Adrenal gland (tissue), 9 donors: ENCODE measurements at regions not wholly inside any gene's neighbourhood (a gene's known extent, or its start where the extent isn't known, plus 50 kb on each side); places are given as distances from the start of the nearest gene placed in this dataset.

ENCODE experiments used
- DNase-seq, 7 donors: peaks; one replicate each; pipeline ENCODE4 v3.0.0-alpha.2; 2019 to 2020
- H3K27ac ChIP-seq, 5 donors: fragments of 200-600 bp; sonication (generic) in 4 of 5; 1 replicate in 3 of 5; 2 replicates in 2 of 5; pipeline versions ENCODE4 v1.5.1 to v1.8.0; 2016 to 2020; ENCODE audit warnings: mild to moderate bottlenecking in 1 of 5
- H3K27me3 ChIP-seq: fragments of 200-600 bp; 2 replicates; pipeline ENCODE4 v1.8.0; 2021
- H3K36me3 ChIP-seq, 2 donors: fragments of 200-600 bp; replicated peaks in 1 of 2; 1 replicate in 1 of 2; 2 replicates in 1 of 2; pipeline versions ENCODE4 v1.5.1 to v1.8.0; 2018 to 2022
- H3K4me1 ChIP-seq, 2 donors: fragments of 200-600 bp; replicated peaks in 1 of 2; 1 replicate in 1 of 2; 2 replicates in 1 of 2; pipeline versions ENCODE4 v1.5.1 to v1.8.0; 2018 to 2021
- H3K4me3 ChIP-seq, 4 donors: fragments of 200-600 bp; sonication (generic) in 3 of 4; one replicate each; pipeline ENCODE4 v1.5.1; 2016 to 2018
- H3K9me3 ChIP-seq, 3 donors: fragments of 200-600 bp; sonication (generic) in 1 of 3; replicated peaks in 1 of 3; 1 replicate in 2 of 3; 2 replicates in 1 of 3; pipeline versions ENCODE4 v1.5.1 to v1.8.0; 2016 to 2021
- POLR2A ChIP-seq, 2 donors: fragments of 450-650 bp; IDR thresholded peaks; one replicate each; pipeline ENCODE4 v1.6.1; 2017; ENCODE audit warnings: antibody characterized with exemption in 2 of 2, mild to moderate bottlenecking in 2 of 2, moderate library complexity in 1 of 2
- whole genome bisulfite sequencing, 4 donors: extraction: QIAGEN DNeasy Blood & Tissue Kit in 2 of 4; methylation state at CpG; one replicate each; pipeline versions ENCODE4 v1.1.5 to v1.1.7; 2013 to 2017; 5-methylcytosine and 5-hydroxymethylcytosine counted together
- intact Hi-C, 2 donors: fragments of 100-400 bp; cut with DNase I; formaldehyde crosslinking; loops; one replicate each; pipeline versions ENCODE4 v1.14.1 to v1.15.0; 2022 to 2023
- TF ChIP-seq, protein P1 (sequence below), 6 experiments: fragments of 450-650 bp in 4 of 6; fragments of 200-600 bp in 2 of 6; sonication (generic) in 1 of 6; IDR thresholded peaks; 1 replicate in 5 of 6; 2 replicates in 1 of 6; pipeline versions ENCODE4 v1.5.1 to v1.8.0; 2016 to 2021; ENCODE audit warnings: antibody characterized with exemption in 6 of 6, mild to moderate bottlenecking in 2 of 6, moderate library complexity in 1 of 6
- donor health status: healthy with polysubstance abuse.
- donor health status: Bipolar disorder and iron deficiency.
- donor health status: DM: yes; HTN: yes; CAD: no.
- donor health status: DM: no; HTN: no; CAD: no.
- donor health status: DM: no; HTN: no; CAD: no.

DNA sequence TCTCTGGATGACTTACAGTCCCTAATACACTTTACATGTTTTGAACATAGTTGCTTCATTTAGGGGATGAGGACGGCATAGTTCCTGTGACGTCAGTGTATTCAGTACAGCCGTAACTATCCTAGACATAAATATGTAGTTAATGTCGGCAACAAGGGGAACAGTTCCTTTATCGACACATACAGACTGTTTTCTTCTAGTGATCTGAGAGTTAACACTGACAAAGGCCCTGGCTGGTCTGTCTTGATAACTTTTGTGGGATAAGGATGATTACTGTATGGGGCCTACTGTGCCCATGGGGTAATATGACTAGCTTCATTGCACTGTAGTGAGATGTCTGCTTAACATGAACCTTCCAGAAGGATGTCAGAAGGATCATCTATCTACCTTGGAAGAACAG is 131.2 kb downstream of the ZNF518B start:
- no peaks in the 10 kb centered on the region for H3K4me1 ChIP-seq
- no peaks in the 10 kb centered on the region for H3K27me3 ChIP-seq
- intact Hi-C loops: no loop called here
- H3K4me3 ChIP-seq: no peak overlapping the region
- TF ChIP-seq, protein P1, sequence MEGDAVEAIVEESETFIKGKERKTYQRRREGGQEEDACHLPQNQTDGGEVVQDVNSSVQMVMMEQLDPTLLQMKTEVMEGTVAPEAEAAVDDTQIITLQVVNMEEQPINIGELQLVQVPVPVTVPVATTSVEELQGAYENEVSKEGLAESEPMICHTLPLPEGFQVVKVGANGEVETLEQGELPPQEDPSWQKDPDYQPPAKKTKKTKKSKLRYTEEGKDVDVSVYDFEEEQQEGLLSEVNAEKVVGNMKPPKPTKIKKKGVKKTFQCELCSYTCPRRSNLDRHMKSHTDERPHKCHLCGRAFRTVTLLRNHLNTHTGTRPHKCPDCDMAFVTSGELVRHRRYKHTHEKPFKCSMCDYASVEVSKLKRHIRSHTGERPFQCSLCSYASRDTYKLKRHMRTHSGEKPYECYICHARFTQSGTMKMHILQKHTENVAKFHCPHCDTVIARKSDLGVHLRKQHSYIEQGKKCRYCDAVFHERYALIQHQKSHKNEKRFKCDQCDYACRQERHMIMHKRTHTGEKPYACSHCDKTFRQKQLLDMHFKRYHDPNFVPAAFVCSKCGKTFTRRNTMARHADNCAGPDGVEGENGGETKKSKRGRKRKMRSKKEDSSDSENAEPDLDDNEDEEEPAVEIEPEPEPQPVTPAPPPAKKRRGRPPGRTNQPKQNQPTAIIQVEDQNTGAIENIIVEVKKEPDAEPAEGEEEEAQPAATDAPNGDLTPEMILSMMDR (IDR thresholded peaks at IDR 0.05): no peak
- TF ChIP-seq POLR2A (IDR thresholded peaks at IDR 0.05): no peak
- no peak overlapping the region for H3K27ac ChIP-seq
- 75 to 93% (median 81%) methylated on average over 5 of the region's 5 CpGs for WGBS, 4 donors
- no peaks in the 10 kb centered on the region for H3K9me3 ChIP-seq
- no peak for DNase-seq
- H3K36me3 ChIP-seq: no peaks in the 10 kb centered on the region

DNA sequence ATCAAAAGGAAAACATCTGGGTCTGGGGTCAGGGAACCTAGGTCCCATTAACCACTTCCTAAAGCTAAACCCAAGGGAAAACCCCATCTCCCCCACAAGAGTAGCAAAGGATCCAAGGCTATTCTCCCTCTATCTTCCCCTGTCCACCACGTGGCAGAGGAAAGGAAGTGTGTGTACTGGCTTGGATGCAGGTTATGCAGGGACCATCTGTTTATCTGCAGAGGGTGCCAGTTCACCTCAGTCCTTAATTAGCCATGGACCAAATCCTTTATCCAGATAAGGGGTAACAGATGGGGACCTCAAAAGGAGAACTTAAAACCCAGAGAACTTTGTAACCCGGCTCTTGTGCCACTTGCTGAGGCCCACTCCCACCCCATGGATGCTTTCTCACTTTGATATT is 135.3 kb downstream of the ZNF518B start:
- H3K9me3 ChIP-seq: no peaks in the 10 kb centered on the region
- H3K36me3 ChIP-seq: no peaks in the 10 kb centered on the region
- no peak overlapping the region for H3K4me3 ChIP-seq
- intact Hi-C loops: no loop called here
- no peak for DNase-seq
- TF ChIP-seq, protein P1 (IDR thresholded peaks at IDR 0.05): no peak
- no peak for TF ChIP-seq POLR2A (IDR thresholded peaks at IDR 0.05)
- 39 to 63% (median 45%) methylated on average over 2 of the region's 2 CpGs for WGBS, 4 donors
- H3K27ac ChIP-seq: no peak overlapping the region
- H3K4me1 ChIP-seq: no peaks in the 10 kb centered on the region
- no peaks in the 10 kb centered on the region for H3K27me3 ChIP-seq

DNA sequence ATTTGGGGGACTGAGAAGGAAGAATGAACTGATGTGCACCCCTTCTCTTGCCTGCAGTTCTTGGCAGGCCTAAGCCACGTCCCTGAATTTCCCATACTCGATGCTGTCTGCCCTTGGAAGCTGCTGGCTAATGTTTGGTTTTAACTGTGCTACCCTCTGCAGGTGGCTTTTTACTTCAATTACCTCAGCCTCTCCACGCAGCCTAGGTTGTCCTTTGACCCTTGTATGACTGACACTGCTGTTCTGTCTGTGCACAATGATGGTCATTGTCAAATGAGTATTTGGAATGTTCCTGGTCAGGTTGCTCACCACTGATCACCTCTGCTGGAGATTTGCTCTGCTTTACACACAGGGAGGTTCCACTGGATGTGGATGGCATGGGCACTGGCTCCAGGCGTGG is 137.1 kb downstream of the ZNF518B start:
- Histone ChIP-seq H3K36me3 (no peaks in the 10 kb centered on the region), H3K4me1 (no peaks in the 10 kb centered on the region), H3K4me3 (no peak overlapping the region), H3K9me3 (no peaks in the 10 kb centered on the region), H3K27ac (no peak overlapping the region), H3K27me3 (no peaks in the 10 kb centered on the region)
- TF ChIP-seq POLR2A (IDR thresholded peaks at IDR 0.05): no peak
- TF ChIP-seq, protein P1 (IDR thresholded peaks at IDR 0.05): no peak
- 51 to 60% (median 58%) methylated on average over 4 of the region's 4 CpGs for WGBS, 4 donors
- intact Hi-C loops: no loop called here
- DNase-seq: no peak

DNA sequence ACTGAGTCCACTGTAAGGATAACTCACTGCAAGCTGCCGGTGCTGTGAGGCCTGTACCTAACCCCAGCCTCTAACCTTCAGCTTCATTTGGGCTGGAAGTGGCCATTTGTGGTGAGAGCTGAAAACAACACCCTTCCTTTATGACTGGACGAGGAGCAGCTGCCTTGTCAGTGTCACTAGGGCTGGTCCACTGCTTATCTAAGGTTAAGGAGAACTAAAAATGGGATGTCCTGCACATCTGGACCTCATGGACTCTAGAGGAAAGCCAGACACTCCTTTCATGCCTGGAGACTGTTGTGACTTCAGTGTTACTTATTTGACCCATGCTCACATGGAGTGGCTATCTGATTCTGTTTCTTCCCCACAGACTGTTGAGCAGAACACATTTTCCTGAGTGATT is 139.9 kb downstream of the ZNF518B start:
- H3K27me3 ChIP-seq: no peaks in the 10 kb centered on the region
- no peak overlapping the region for H3K27ac ChIP-seq
- DNase-seq: no peak
- no peak overlapping the region for H3K4me3 ChIP-seq
- TF ChIP-seq POLR2A (IDR thresholded peaks at IDR 0.05): no peak
- TF ChIP-seq, protein P1 (IDR thresholded peaks at IDR 0.05): no peak
- no peaks in the 10 kb centered on the region for H3K4me1 ChIP-seq
- WGBS, 4 donors: 57 to 70% (median 63%) methylated on average over 2 of the region's 2 CpGs
- no peaks in the 10 kb centered on the region for H3K9me3 ChIP-seq
- intact Hi-C loops: no loop called here
- H3K36me3 ChIP-seq: no peaks in the 10 kb centered on the region
